HEK293T (cell line): ENCODE measurements at regions not wholly inside any gene's neighbourhood (a gene's known extent, or its start where the extent isn't known, plus 50 kb on each side); places are given as distances from the start of the nearest gene placed in this dataset.

Source experiments
- CTCF ChIA-PET: fragments of 350-600 bp; formaldehyde crosslinking; extraction: SDS; loops from one replicate; lab custom pipeline; 2021; ENCODE audit warnings: antibody characterized with exemption, inconsistent platforms; lab: Yijun Ruan, JAX
- POLR2A ChIA-PET: fragments of 350-600 bp; formaldehyde crosslinking; extraction: SDS; loops from one replicate; lab custom pipeline; 2020; ENCODE audit warnings: antibody characterized with exemption, inconsistent platforms; lab: Yijun Ruan, JAX
- DNase-seq: peaks from one replicate; pipeline ENCODE4 v3.0.0; 2012; ENCODE audit warnings: mixed read lengths; ENCODE audit errors: extremely low spot score
- ARNT ChIP-seq: fragments of 450-650 bp; IDR thresholded peaks from 2 replicates; pipeline ENCODE4 v1.6.1; 2017; ENCODE audit warnings: mild to moderate bottlenecking
- BHLHE40 ChIP-seq: fragments of 450-650 bp; IDR thresholded peaks from 2 replicates; pipeline ENCODE4 v1.6.1; 2016; ENCODE audit warnings: mild to moderate bottlenecking, moderate library complexity, borderline replicate concordance
- CTBP1 ChIP-seq: fragments of 450-650 bp; IDR thresholded peaks from 2 replicates; pipeline ENCODE4 v1.6.1; 2016; ENCODE audit warnings: borderline replicate concordance
- ELF4 ChIP-seq: fragments of 450-650 bp; IDR thresholded peaks from 2 replicates; pipeline ENCODE4 v1.6.1; 2017; ENCODE audit warnings: antibody characterized with exemption
- FOXA1 ChIP-seq: fragments of 450-650 bp; IDR thresholded peaks from 2 replicates; pipeline ENCODE4 v1.6.1; 2016; ENCODE audit warnings: mild to moderate bottlenecking
- FOXK2 ChIP-seq: fragments of 450-650 bp; IDR thresholded peaks from 2 replicates; pipeline ENCODE4 v1.6.1; 2016; ENCODE audit warnings: mild to moderate bottlenecking
- FOXM1 ChIP-seq: fragments of 450-650 bp; IDR thresholded peaks from 2 replicates; pipeline ENCODE4 v1.6.1; 2017; ENCODE audit warnings: mild to moderate bottlenecking, borderline replicate concordance
- HDGF ChIP-seq: fragments of 450-650 bp; IDR thresholded peaks from 2 replicates; pipeline ENCODE4 v1.6.1; 2017; ENCODE audit warnings: antibody characterized with exemption, borderline replicate concordance
- L3MBTL2 ChIP-seq: fragments of 450-650 bp; conservative IDR thresholded peaks from 2 replicates; pipeline ENCODE4 v1.6.1; 2016; ENCODE audit warnings: mild to moderate bottlenecking
- LEF1 ChIP-seq: fragments of 450-650 bp; IDR thresholded peaks from 2 replicates; pipeline ENCODE4 v1.6.1; 2017; ENCODE audit warnings: mild to moderate bottlenecking, borderline replicate concordance
- NFRKB ChIP-seq: fragments of 450-650 bp; IDR thresholded peaks from 2 replicates; pipeline ENCODE4 v1.6.1; 2016; ENCODE audit warnings: mild to moderate bottlenecking, moderate library complexity
- PKNOX1 ChIP-seq: fragments of 450-650 bp; IDR thresholded peaks from 2 replicates; pipeline ENCODE4 v1.6.1; 2016
- SP1 ChIP-seq: fragments of 450-650 bp; IDR thresholded peaks from 2 replicates; pipeline ENCODE4 v1.6.1; 2017
- SUZ12 ChIP-seq: fragments of 450-650 bp; IDR thresholded peaks from 2 replicates; pipeline ENCODE4 v1.6.1; 2016; ENCODE audit warnings: mild to moderate bottlenecking
- TARDBP ChIP-seq: fragments of 450-650 bp; IDR thresholded peaks from 2 replicates; pipeline ENCODE4 v1.6.1; 2016
- ZNF384 ChIP-seq: fragments of 450-650 bp; IDR thresholded peaks from 2 replicates; pipeline ENCODE4 v1.6.1; 2016

- no peak for DNase-seq
- CTCF ChIA-PET, result no interaction called here
- TF ChIP-seq FOXA1 (no peak), BHLHE40 (no peak), L3MBTL2 (no peak)
- POLR2A ChIA-PET, result no interaction called here
Measured at GRCh38 chr5:85030316-85031084, 645.8 kb upstream of the EDIL3 start.

- CTCF ChIA-PET, result no interaction called here
- TF ChIP-seq CTBP1 (no peak), FOXK2 (0 out of 2 replicates have a peak, but pooled peaks have one; percentile 25)
- DNase-seq, result peak; percentile 14
- POLR2A ChIA-PET, result no interaction called here
Measured at GRCh38 chr5:85049020-85049419, 664.3 kb upstream of the EDIL3 start.

GRCh38 chr5:85052826-85053225 is 668.1 kb upstream of the EDIL3 start:
- no peak for TF ChIP-seq ELF4
- no peak for TF ChIP-seq BHLHE40
- no peak for TF ChIP-seq FOXM1
- TF ChIP-seq L3MBTL2, result no peak
- TF ChIP-seq ZNF384, result no peak
- no peak for TF ChIP-seq SUZ12
- TF ChIP-seq CTBP1, result no peak
- TF ChIP-seq LEF1, result no peak
- TF ChIP-seq PKNOX1, result no peak
- no peak for TF ChIP-seq HDGF
- TF ChIP-seq SP1, result no peak
- no peak for TF ChIP-seq FOXA1
- no peak for TF ChIP-seq NFRKB
- TF ChIP-seq FOXK2, result no peak
- no peak for TF ChIP-seq TARDBP
- TF ChIP-seq ARNT, result no peak
- CTCF ChIA-PET, result no interaction called here
- POLR2A ChIA-PET, result no interaction called here
- no peak for DNase-seq

GRCh38 chr5:85069659-85070640 is 685.3 kb upstream of the EDIL3 start:
- ChIA-PET POLR2A (no interaction called here), CTCF (no interaction called here)
- TF ChIP-seq ZNF384, result no peak
- TF ChIP-seq ELF4, result no peak
- no peak for TF ChIP-seq HDGF
- no peak for TF ChIP-seq FOXM1
- no peak for TF ChIP-seq ARNT
- TF ChIP-seq FOXA1, result no peak
- no peak for TF ChIP-seq LEF1
- TF ChIP-seq SP1, result no peak
- no peak for DNase-seq

- TF ChIP-seq PKNOX1, result no peak
- TF ChIP-seq SP1, result no peak
- no peak for TF ChIP-seq CTBP1
- TF ChIP-seq HDGF, result no peak
- no peak for TF ChIP-seq ARNT
- TF ChIP-seq LEF1, result no peak
- TF ChIP-seq L3MBTL2, result no peak
- no peak for TF ChIP-seq ZNF384
- no peak for TF ChIP-seq FOXM1
- TF ChIP-seq FOXK2, result no peak
- no peak for DNase-seq
- CTCF ChIA-PET, result no interaction called here
- POLR2A ChIA-PET, result no interaction called here
Measured at GRCh38 chr5:85077581-85077980, 692.9 kb upstream of the EDIL3 start.

GRCh38 chr5:85096421-85096820 is 711.7 kb upstream of the EDIL3 start:
- DNase-seq, result no peak
- ChIA-PET POLR2A (no interaction called here), CTCF (no interaction called here)
- TF ChIP-seq ZNF384 (no peak), LEF1 (no peak), SUZ12 (no peak), FOXA1 (no peak), BHLHE40 (no peak), PKNOX1 (no peak), CTBP1 (no peak), ARNT (no peak), NFRKB (no peak), SP1 (no peak), FOXK2 (no peak)
